ENCODE measurements at regions not wholly inside any gene's neighbourhood (a gene's known extent, or its start where the extent isn't known, plus 50 kb on each side); places are given as distances from the start of the nearest gene placed in this dataset.
"Not testable (repeated sequence)": the region's sequence is repeated elsewhere in the genome, so short reads cannot be mapped to it uniquely, and the experiment has no call there.

DNA sequence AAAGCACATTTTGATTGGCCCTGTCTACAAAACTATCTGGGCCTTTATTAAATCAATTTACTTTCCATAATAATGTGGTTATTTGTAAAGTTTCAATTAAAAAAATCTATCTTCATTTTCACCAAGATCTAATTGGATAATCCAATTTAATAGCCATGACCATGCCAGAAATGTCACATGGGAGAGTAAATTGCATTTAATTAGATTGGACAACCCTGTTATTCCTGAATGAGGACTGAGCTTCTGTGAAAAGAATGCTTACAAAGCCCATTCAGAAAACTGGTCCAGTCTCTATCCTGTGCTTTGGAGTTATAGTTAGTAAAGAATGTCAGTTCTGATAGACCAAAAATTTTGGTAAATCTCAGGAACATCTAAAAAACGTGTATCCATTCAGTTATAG, 541.9 kb upstream of the ANO5 start:
- H3K4me3 Mint-ChIP-seq, result no peak overlapping the region

DNA sequence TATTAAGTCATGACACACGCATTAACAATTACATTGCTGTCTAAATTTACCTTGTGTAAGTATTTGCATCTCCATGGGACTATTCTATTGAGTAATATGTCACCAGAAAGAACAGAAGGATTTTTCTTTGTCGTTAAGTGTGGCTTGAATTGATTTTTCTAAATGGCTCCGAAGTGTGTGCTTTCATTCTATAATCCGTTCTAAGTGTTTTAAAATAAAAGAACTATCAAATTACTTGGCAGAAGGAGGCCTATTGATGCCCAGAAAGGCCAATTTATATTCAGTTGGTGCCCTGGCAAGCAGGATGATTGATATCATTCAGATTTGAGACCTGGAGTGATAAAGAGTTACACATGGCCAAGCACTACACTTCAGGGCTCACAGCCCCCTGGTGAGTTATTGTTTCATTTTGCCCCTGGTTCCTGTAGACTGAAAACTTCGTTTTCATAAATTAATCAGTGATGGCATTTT, 538.9 kb upstream of the ANO5 start:
- no peaks in the 10 kb centered on the region for H3K36me3 Mint-ChIP-seq
- TF ChIP-seq, protein P1, sequence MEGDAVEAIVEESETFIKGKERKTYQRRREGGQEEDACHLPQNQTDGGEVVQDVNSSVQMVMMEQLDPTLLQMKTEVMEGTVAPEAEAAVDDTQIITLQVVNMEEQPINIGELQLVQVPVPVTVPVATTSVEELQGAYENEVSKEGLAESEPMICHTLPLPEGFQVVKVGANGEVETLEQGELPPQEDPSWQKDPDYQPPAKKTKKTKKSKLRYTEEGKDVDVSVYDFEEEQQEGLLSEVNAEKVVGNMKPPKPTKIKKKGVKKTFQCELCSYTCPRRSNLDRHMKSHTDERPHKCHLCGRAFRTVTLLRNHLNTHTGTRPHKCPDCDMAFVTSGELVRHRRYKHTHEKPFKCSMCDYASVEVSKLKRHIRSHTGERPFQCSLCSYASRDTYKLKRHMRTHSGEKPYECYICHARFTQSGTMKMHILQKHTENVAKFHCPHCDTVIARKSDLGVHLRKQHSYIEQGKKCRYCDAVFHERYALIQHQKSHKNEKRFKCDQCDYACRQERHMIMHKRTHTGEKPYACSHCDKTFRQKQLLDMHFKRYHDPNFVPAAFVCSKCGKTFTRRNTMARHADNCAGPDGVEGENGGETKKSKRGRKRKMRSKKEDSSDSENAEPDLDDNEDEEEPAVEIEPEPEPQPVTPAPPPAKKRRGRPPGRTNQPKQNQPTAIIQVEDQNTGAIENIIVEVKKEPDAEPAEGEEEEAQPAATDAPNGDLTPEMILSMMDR (IDR thresholded peaks at IDR 0.05; ENCODE audit: unreplicated experiment), result no peak
- no peak overlapping the region for H3K4me3 Mint-ChIP-seq
- no peaks in the 10 kb centered on the region for H3K9me3 Mint-ChIP-seq
- no peak overlapping the region for H3K27ac Mint-ChIP-seq
- no peaks in the 10 kb centered on the region for H3K4me1 Mint-ChIP-seq
- no peaks in the 10 kb centered on the region for H3K27me3 Mint-ChIP-seq (ENCODE audit: low read depth)
- DNase-seq (ENCODE audit: low spot score in 2 of 2, unreplicated experiment in 2 of 2), result no peak

More for the DNA sequence above, 541.9 kb upstream of the ANO5 start:
- no peak overlapping the region for H3K27ac Mint-ChIP-seq
- no peak for DNase-seq (ENCODE audit: low spot score in 2 of 2, unreplicated experiment in 2 of 2)
- H3K4me1 Mint-ChIP-seq, result no peaks in the 10 kb centered on the region
- TF ChIP-seq, protein P1 (IDR thresholded peaks at IDR 0.05; ENCODE audit: unreplicated experiment), result no peak
- H3K36me3 Mint-ChIP-seq, result no peaks in the 10 kb centered on the region
- H3K9me3 Mint-ChIP-seq, result no peaks in the 10 kb centered on the region
- H3K27me3 Mint-ChIP-seq (ENCODE audit: low read depth), result no peaks in the 10 kb centered on the region

DNA sequence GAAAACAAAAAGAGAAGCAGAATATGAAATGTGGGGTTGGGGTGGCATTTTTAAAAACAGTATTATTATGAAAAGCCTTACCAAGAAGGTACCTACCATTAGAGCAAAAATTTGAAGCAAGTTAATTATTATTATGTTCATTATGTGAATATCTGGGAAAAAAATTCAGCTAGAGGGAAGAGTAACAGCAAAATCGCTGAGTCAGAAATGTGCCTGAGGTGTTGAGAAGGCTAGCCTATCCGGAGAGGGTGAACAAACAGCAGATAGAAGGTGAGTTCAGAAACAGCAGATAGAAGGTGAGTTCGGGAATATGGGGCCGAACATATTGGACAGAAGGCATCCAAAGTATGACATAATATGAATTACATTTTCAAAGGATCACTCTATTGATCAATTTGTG, 536.8 kb upstream of the ANO5 start:
- no peaks in the 10 kb centered on the region for H3K4me1 Mint-ChIP-seq
- no peaks in the 10 kb centered on the region for H3K27me3 Mint-ChIP-seq (ENCODE audit: low read depth)
- TF ChIP-seq, protein P1 (IDR thresholded peaks at IDR 0.05; ENCODE audit: unreplicated experiment), result no peak
- H3K27ac Mint-ChIP-seq, result no peak overlapping the region
- no peak overlapping the region for H3K4me3 Mint-ChIP-seq
- no peaks in the 10 kb centered on the region for H3K9me3 Mint-ChIP-seq
- no peak for DNase-seq (ENCODE audit: low spot score in 2 of 2, unreplicated experiment in 2 of 2)
- no peaks in the 10 kb centered on the region for H3K36me3 Mint-ChIP-seq

DNA sequence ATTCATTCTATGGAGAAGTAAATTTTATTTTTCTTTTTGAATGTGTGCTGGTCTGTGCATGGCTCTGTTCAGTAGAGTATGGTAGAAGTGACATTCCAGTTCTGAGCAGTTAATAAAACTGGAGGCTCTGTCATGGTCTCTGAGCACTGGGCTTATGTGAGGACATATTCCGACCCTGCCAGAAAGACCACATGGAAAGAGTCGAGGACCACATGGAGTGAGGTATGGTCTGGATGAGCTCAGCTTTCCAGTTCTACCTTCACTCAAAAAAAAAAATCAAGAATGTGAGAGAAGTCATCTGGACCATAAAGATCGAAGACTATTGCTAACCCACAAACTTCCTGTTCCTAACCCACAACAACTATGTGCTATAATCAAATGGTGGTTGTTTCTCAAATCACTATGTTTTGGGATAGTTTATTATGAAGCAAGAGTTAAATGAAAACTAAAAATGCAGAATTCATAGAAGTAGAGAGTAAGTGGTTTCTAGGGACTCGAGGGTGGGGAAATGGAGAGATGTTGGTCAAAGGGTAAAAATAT, 534.2 kb upstream of the ANO5 start:
- TF ChIP-seq, protein P1 (IDR thresholded peaks at IDR 0.05; ENCODE audit: unreplicated experiment), result no peak
- Mint-ChIP-seq H3K27ac (no peak overlapping the region), H3K4me1 (no peaks in the 10 kb centered on the region), H3K27me3 (ENCODE audit: low read depth) (peaks cover 3% of the 10 kb centered on the region), H3K36me3 (no peaks in the 10 kb centered on the region), H3K9me3 (no peaks in the 10 kb centered on the region), H3K4me3 (no peak overlapping the region)
- DNase-seq (ENCODE audit: low spot score in 2 of 2, unreplicated experiment in 2 of 2), result no peak

DNA sequence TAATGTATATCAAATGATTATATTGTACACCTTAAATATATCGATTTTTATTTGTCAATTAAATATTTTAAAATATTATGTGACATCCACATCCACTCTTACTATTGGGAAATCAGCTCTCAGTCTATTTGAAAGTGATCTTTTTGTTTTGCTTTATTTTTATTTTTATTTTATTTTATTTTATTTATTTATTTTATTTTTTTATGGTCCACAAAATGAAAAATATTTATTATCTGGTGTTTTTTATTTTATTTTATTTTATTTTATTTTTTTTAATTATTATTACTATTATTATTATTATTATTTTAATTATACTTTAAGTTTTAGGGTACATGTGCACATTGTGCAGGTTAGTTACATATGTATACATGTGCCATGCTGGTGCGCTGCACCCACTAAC, 533.5 kb upstream of the ANO5 start:
- not testable (repeated sequence) for H3K27ac Mint-ChIP-seq; H3K4me1 Mint-ChIP-seq; H3K4me3 Mint-ChIP-seq; H3K27me3 Mint-ChIP-seq (ENCODE audit: low read depth); DNase-seq (ENCODE audit: low spot score in 2 of 2, unreplicated experiment in 2 of 2); H3K9me3 Mint-ChIP-seq; H3K36me3 Mint-ChIP-seq

DNA sequence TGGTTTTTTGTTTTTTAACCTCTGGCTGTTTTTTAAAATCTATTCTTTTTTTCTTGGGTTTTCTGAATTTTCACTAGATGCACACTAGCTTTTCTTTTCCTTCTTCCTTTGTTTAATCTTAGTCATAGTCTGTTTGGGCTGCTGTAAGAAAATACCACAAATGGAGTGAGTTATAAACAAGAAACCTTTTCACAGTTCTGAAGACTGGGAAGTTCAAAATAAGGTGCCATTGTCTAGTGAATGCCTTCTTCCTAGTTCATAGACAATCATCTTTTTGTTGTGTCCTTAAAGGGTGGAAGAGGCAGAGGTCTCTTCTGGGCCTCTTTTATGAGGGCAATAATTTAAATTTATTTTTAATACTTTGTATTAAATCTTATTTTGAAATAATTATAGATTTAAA, 532.9 kb upstream of the ANO5 start:
- no peak overlapping the region for H3K4me3 Mint-ChIP-seq
- DNase-seq (ENCODE audit: low spot score in 2 of 2, unreplicated experiment in 2 of 2), result no peak
- H3K27ac Mint-ChIP-seq, result no peak overlapping the region
- no peaks in the 10 kb centered on the region for H3K4me1 Mint-ChIP-seq
- H3K36me3 Mint-ChIP-seq, result no peaks in the 10 kb centered on the region
- H3K27me3 Mint-ChIP-seq (ENCODE audit: low read depth), result peaks cover 3% of the 10 kb centered on the region
- TF ChIP-seq, protein P1 (IDR thresholded peaks at IDR 0.05; ENCODE audit: unreplicated experiment), result no peak
- no peaks in the 10 kb centered on the region for H3K9me3 Mint-ChIP-seq
